ENCODE measurements at regions not wholly inside any gene's neighbourhood (a gene's known extent, or its start where the extent isn't known, plus 50 kb on each side); places are given as distances from the start of the nearest gene placed in this dataset.

GRCh38 chr12:91275321-91275720, 92.7 kb upstream of the DCN start:
- TF ChIP-seq CTCF (IDR thresholded peaks at IDR 0.05; ENCODE audit: low read length) = no peak
- no peak for TF ChIP-seq EZH2 (IDR thresholded peaks at IDR 0.05; ENCODE audit: borderline replicate concordance, low read length)
